ENCODE measurements at regions not wholly inside any gene's neighbourhood (a gene's known extent, or its start where the extent isn't known, plus 50 kb on each side); places are given as distances from the start of the nearest gene placed in this dataset.

DNA sequence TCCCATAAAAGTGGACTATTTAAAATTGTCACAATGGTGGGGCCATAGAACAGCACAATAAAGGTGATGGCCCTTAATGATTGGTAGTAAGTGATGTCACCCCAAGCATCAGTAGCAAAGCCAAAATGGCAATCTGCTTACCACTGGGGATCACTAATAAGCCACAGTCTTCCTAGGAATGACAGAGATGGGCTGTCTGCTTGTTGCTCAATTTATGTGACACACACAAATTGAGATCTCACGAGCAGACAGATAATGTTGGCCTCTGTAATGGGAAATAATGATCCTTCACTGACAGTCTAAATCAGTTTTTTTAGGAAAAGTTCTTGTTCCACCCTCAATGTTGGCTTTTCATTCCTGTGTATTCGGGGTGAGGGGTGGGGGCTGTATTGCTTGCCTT lies 515.1 kb downstream of the BRD1 start:
- TF ChIP-seq, protein P1, sequence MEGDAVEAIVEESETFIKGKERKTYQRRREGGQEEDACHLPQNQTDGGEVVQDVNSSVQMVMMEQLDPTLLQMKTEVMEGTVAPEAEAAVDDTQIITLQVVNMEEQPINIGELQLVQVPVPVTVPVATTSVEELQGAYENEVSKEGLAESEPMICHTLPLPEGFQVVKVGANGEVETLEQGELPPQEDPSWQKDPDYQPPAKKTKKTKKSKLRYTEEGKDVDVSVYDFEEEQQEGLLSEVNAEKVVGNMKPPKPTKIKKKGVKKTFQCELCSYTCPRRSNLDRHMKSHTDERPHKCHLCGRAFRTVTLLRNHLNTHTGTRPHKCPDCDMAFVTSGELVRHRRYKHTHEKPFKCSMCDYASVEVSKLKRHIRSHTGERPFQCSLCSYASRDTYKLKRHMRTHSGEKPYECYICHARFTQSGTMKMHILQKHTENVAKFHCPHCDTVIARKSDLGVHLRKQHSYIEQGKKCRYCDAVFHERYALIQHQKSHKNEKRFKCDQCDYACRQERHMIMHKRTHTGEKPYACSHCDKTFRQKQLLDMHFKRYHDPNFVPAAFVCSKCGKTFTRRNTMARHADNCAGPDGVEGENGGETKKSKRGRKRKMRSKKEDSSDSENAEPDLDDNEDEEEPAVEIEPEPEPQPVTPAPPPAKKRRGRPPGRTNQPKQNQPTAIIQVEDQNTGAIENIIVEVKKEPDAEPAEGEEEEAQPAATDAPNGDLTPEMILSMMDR (IDR thresholded peaks at IDR 0.05): no peak
- TF ChIP-seq EP300 (IDR thresholded peaks at IDR 0.05): no peak
